LoVo (cell line): ENCODE measurements at regions not wholly inside any gene's neighbourhood (a gene's known extent, or its start where the extent isn't known, plus 50 kb on each side); places are given as distances from the start of the nearest gene placed in this dataset.
"Not testable (repeated sequence)": the region's sequence is repeated elsewhere in the genome, so short reads cannot be mapped to it uniquely, and the experiment has no call there.

Experiments
- DNase-seq: peaks from one replicate; pipeline ENCODE4 v3.0.0-alpha.2; 2016; ENCODE audit warnings: low spot score

- not testable (repeated sequence) for DNase-seq
These were observed 60.9 kb downstream of the PGRMC1 start for GRCh38 chrX:119296973-119297372.

GRCh38 chrX:119299812-119300211 is 63.7 kb downstream of the PGRMC1 start:
- not testable (repeated sequence) for DNase-seq

DNA sequence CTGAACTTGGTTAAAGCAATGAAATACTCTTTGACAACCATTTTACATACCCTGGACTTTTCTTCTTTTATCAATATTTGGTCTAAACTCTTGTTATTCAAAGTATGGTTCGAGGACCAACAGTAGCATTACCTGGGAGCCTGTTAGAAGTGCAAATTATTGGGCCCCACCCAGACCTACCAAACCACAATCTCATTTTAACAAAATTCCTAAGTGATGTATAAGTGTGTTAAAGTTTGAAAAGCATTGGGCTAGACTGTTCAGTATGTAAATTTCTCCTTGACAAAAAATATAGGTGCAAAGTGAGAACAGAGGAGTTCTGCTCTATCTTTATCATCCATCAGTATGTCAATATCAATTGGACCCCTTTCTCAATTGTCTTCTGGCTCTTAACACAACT is 67.1 kb downstream of the PGRMC1 start:
- DNase-seq = no peak

GRCh38 chrX:119325456-119325855 is 73.7 kb upstream of the SLC25A43 start:
- DNase-seq = no peak

DNA sequence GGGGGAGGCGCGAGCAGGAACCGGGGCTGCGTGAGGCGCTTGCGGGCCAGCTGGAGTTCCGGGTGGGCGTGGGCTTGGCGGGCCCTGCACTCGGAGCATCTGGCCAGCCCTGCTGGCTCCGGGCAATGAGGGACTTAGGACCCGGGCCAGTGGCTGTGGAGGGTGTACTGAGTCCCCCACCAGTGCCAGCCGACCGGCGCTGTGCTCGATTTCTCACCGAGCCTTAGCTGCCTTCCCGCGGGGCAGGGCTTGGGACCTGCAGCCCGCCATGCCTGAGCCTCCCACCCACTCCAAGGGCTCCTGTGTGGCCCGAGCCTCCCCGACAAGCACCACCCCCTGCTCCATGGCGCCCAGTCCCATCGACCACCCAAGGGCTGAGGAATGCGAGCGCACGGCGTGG is 67.3 kb upstream of the SLC25A43 start:
- not testable (repeated sequence) for DNase-seq

DNA sequence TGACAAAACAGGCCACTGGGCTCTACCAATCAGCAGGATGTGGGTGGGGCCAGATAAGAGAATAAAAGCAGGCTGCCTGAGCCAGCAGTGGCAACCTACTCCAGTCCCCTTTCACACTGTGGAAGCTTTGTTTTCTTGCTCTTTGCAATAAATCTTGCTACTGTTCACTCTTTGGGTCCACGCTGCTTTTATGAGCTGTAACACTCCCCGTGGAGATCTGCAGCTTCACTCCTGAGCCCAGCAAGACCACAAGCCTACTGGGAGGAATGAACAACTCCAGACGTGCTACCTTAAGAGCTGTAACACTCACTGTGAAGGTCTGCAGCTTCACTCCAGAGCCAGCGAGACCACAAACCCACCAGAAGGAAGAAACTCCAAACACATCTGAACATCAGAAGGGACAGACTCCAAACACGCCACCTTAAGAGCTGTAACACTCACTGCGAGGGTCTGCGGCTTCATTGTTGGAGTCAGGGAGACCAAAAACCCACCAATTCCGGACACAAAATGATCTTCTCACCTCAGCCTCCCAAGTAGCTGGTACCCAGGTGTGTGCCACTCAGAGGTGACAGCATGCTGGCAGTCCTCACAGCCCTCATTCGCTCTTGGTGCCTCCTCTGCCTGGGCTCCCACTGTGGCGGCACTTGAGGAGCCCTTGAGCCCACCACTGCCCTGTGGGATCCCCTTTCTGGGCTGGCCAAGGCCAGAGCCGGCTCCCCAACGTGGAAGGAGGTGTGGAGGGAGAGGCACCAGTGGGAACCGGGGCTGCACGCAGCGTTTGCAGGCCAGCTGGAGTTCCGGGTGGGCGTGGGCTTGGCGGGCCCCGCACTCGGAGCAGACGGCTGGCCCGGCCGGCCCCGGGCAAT is 66.0 kb upstream of the SLC25A43 start:
- not testable (repeated sequence) for DNase-seq

GRCh38 chrX:119333721-119334032 is 65.5 kb upstream of the SLC25A43 start:
- not testable (repeated sequence) for DNase-seq

DNA sequence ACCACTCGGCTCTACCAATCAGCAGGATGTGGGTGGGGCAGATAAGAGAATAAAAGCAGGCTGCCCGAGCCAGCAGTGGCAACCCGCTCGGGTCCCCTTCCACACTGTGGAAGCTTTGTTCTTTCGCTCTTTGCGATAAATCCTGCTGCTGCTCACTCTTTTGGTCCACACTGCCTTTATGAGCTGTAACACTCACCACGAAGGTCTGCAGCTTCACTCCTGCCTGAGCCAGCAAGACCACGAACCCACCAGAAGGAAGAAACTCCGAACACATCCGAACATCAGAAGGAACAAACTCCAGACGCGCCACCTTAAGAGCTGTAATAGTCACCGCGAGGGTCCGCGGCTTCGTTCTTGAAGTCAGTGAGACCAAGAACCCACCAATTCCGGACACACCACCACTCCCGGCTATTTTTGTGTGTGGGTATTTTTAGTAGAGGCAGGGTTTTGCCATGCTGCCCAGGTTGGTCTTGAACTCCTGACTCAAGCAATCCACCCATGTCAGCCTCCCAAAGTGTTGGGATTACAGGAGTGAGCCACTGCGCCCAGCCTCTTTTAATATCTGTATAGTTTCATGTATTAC is 64.6 kb upstream of the SLC25A43 start:
- not testable (repeated sequence) for DNase-seq

- DNase-seq = no peak
These were observed 61.9 kb upstream of the SLC25A43 start for GRCh38 chrX:119337201-119337600.

GRCh38 chrX:119340606-119341205 is 58.4 kb upstream of the SLC25A43 start:
- no peak for DNase-seq

- DNase-seq = peak; percentile 52
These were observed 55.3 kb upstream of the SLC25A43 start for GRCh38 chrX:119343856-119344255.
